ENCODE measurements at regions not wholly inside any gene's neighbourhood (a gene's known extent, or its start where the extent isn't known, plus 50 kb on each side); places are given as distances from the start of the nearest gene placed in this dataset.
"Not testable (repeated sequence)": the region's sequence is repeated elsewhere in the genome, so short reads cannot be mapped to it uniquely, and the experiment has no call there.

GRCh38 chr11:80993536-80993935 lies 1552.7 kb upstream of the TENM4 start:
- no peak for DNase-seq

DNA sequence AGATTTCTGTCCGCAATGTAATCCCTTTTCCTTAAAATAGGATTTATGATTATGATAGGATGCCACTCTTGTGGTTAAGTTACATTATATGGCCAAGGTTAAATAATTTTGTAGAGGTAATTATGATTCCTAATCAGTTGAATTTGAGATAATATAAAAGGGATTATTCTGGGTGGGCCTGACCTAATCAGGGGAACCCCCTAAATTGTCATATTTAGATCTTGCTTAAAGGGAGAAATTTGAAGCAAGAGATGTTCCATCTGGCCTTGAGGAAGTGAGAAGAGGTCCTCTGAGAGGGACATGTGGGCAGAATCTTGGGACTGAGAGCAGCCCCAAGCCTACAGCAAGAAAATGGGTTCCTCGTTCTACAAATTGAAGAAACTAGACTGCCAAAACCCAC lies 1550.1 kb upstream of the TENM4 start:
- no peak for DNase-seq

- no peak for DNase-seq
These were observed 1546.3 kb upstream of the TENM4 start for GRCh38 chr11:80987171-80987570.

DNA sequence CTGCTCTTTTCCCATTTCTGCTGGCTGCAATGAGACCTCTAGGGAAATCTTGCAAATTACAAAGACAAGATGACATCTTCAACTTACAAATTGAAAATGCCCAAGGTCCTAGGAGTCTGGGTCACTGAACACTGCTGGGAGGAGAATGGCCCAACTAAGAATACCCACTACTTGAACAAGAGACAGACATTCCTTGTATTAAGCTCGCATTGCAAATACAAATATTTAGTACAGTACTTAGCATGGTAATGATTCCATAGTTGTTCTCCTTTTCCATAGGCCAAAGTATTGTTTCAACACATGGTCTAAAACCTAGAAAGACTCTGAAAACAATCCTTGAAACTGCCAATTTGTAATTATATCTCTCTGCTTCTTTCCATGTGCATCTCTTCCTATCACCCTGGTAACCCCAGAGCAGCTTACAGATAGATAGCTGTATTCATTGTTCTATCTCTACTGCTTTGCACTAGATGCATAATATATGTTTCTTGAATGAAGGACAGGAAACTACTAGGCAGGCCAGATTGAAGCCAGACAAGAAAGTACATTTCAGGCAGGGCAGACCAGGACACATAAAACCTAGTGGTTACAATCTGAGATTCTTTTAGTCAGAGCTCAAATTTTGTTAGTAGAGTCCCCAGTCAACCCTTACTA lies 1545.7 kb upstream of the TENM4 start:
- DNase-seq, result no peak

- no peak for DNase-seq
These were observed 1539.4 kb upstream of the TENM4 start for GRCh38 chr11:80980227-80980626.

DNA sequence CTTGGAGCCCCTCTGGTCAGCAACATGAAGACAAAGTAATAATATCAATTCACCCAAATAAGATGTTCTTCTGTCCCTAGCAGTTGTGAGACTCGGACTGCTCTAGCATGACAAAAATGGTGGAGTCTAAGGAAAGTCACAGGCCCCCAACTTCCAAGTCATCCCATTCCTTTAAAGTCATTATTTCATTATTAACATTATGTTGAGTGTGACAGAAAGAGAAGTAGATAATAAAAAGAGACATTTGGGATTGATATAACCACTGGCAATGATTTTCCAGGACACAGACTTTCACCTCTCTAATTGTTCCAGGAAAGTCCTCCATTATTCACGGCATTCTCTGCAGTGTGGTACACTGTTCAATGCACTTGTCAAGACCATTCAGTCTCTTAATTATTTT lies 1533.0 kb upstream of the TENM4 start:
- DNase-seq, result no peak

DNA sequence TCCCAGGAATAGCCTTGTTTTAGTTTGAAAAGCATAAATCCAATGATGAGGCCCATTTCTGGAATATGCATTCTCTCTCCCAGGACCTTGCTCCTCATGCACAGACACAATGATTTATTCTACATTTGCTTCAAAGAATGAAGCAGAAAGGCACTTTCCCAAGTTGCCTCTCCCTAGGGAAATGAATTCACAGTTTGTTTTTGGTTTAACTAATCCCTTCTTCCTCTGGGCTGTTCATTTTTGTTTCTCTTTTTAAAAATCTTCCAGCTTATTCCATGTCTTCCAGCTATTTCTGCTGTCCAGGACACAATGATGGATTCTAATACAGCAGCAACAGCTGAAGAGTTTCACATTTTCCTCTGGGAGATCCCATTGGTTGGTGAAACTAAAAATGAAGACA lies 1529.2 kb upstream of the TENM4 start:
- DNase-seq, result no peak

- DNase-seq, result no peak
These were observed 1526.8 kb upstream of the TENM4 start for GRCh38 chr11:80967649-80968048.

GRCh38 chr11:80960381-80961029 lies 1519.7 kb upstream of the TENM4 start:
- no peak for DNase-seq

GRCh38 chr11:80959751-80960150 lies 1518.9 kb upstream of the TENM4 start:
- no peak for DNase-seq

DNA sequence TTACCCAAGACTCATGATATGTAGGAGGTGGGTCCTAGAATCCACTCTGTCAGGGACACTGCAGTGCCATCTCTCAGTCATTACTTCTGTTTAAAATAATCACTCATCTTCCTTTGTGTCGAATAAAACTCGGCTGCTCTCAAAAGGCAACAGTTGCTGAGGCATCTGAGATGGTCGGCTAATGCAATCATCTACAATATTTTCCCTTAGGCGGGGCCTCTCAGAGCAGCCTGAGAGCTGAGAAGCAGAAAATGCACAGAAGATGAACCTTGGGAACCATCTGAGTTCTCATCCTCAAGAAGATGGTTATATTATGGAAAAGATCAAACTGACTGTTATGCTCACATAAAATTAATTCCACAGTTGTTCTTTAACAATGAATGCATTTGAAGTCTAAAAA lies 1518.2 kb upstream of the TENM4 start:
- DNase-seq, result no peak

DNA sequence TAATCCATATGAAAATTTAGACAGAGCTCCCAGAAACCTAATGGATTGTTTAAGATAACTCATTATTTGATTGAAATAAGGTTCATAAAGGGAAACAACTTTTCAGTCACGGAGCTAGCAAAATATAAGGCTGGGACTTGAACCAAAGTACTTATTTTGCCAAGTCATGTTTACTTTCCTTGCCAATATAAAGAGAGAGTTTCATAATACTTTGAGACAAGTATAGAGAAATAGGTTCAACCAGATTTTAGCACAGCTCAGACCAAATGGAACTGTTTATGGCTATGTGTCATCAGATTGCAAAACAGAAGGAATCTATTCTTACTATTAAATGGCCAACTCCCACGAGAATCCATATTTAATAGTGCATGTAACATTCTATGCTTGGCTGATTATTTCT lies 1517.5 kb upstream of the TENM4 start:
- no peak for DNase-seq

DNA sequence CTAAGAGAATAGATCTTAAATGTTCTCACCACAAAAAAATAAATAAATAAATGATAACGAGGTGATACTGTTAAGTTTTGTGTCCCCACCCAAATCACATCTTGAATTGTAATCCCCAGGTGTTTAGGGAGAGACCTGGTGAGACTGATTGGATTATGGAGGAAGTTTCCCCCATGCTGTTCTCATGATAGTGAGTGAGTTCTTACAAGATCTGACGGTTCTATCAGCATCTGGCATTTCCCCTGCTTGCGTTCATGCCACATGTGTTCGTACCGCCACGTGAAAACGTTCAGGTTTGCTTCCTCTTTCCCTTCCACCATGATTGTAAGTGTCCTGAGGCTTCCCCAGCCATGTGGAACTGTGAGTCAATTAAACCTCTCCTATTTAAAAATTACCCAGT lies 1514.8 kb upstream of the TENM4 start:
- DNase-seq, result no peak

- no peak for DNase-seq
These were observed 1508.0 kb upstream of the TENM4 start for GRCh38 chr11:80948781-80949180.

GRCh38 chr11:80944758-80945157 lies 1503.9 kb upstream of the TENM4 start:
- no peak for DNase-seq

- DNase-seq, result no peak
These were observed 1502.4 kb upstream of the TENM4 start for GRCh38 chr11:80943226-80943625.

DNA sequence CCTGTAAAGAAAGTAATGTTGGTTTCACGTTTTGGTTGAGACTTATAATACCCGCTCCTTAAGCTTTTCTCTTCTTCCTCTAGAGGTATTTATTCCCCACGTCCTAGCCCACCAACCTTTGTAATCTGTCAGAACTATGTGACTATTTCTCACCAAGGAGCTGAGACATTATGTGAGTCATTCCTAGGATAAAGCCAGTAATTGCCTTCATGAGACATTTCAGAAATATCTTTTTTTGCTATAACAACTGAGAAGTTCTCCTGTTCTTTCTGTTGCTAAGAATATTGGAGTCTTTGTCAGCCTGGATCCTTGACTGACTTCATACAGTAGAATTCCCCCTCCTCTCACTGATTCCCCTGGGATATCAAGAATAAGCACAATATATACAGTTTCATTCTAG lies 1497.0 kb upstream of the TENM4 start:
- no peak for DNase-seq

- DNase-seq, result no peak
These were observed 1489.2 kb upstream of the TENM4 start for GRCh38 chr11:80930038-80930437.

DNA sequence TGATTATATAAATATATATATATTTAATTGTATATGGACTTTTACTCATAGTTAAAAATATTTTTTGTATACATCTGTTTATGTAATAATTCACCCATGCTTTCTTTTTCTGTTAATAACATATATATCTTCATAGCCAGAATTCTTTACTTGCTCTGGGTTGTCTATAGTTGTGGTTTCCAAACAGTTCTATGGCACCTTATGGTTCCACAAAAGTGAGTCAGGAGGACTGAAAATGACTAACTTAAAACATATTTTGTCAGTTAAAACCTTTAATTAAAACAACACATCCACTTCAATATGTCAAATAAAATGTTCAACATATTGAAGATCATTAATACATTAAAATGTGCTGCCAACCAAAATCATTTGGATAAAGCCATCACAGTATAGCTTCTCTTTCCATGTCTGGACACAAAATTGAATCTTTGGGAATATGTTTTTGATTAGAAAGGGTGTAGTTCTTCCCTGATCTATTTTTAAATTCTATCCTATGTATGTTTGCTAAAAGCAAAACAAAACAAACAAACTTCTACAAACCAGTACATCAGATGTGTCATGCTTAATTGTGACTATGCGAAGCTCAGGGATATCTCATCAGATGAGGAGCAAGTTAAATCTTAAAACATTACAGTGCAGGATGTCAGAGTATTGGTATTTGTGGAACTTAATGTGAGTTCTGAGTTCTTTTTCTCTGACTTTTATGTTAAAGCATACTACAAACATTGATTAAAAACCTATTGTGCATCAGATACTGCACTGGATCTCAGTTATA lies 1488.4 kb upstream of the TENM4 start:
- DNase-seq, result no peak

- DNase-seq, result no peak
These were observed 1484.5 kb upstream of the TENM4 start for GRCh38 chr11:80925321-80925720.

DNA sequence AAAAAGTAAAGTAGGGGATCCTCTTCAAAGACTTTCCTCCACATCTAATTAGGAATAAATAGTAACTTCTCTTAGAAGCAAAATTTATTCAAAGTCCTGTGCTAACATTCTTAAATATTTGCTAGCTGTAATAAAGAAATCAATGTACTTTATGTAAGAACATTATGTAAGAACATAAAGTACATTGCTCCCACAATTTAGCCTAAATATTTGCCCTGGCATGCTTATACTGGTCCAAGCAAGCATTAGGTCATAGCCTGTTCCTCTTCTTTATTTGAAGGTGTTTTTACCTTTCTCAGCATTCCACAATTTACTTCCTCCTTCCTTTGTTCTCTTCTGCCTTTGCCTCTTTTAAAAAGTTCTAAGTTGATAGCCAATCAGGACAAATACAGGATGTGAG lies 1480.5 kb upstream of the TENM4 start:
- not testable (repeated sequence) for DNase-seq

DNA sequence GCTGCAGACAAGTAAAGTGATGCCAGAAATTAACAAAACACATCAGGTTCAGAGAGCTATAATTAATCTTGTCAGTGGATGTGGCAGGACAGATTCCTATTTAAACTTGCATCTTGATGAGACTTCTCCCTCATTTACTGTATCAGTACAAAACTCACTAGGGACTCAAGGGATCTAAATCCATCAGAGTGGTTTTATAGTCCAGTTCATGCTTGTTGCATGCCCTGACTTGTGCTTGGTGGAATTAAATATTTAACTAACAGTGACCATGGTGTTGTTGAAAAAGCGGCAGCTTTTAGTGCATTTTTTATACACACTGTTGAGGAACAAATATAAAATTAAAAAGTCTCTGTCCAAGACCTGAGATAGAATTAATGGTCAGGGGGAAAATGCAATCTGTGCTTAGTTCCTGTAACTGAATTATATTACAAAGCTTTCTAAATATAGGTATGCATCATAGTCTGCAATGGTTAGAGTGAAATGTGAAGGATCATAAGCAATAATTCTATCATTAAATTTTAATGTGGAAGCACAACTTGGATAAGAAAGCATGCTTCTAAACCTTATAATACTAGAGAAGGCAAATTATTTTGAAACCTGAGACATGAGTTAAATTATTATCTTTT lies 1475.5 kb upstream of the TENM4 start:
- DNase-seq, result no peak

- no peak for DNase-seq
These were observed 1473.5 kb upstream of the TENM4 start for GRCh38 chr11:80914311-80914710.

DNA sequence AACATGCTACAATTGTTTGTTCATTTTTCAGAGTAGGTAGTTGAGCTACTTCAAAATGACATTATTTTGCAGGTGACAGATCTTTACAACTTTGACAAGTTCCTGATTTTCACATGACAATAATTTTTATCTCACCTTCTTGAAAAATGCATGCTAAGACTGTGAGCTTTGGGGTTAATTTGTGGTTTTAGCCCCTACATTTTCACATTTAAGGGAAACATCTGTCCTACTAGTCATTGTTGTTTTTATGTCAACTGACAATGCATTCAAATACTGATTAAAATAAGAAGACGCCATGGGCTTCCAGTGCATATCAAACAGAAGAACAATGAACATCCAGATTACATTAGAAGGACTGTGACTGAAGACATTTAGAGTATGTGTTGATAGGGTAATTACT lies 1470.8 kb upstream of the TENM4 start:
- no peak for DNase-seq

Measured in effector CD8-positive, alpha-beta T cell (primary cell).